Left ventricle myocardium superior (tissue), 1 donor: ENCODE measurements at regions not wholly inside any gene's neighbourhood (a gene's known extent, or its start where the extent isn't known, plus 50 kb on each side); places are given as distances from the start of the nearest gene placed in this dataset.

ENCODE experiments used
- ATAC-seq: fragments of 200-7000 bp; cut with Tn5 transposase; one replicate; pipeline ENCODE4 v1.9.1; 2020; ENCODE audit warnings: mild to moderate bottlenecking, moderate library complexity
- DNase-seq: peaks from one replicate; pipeline ENCODE4 v3.0.0-alpha.2; 2020
- intact Hi-C: fragments of 100-400 bp; cut with micrococcal nuclease; formaldehyde crosslinking; loops from one replicate; pipeline ENCODE4 v1.11.0; 2022
- donor health status: DM: no; HTN: yes; CAD: no; lungs with severe emphysema.

GRCh38 chr12:98422359-98422758, 93.0 kb upstream of the TMPO start:
- DNase-seq (peak; percentile 61), ATAC-seq (peak; percentile 16)
- intact Hi-C loops = loop anchor here (10.0 kb wide), 1 partner anchor 82 kb away; no protein-coding TSS in a partner anchor

DNA sequence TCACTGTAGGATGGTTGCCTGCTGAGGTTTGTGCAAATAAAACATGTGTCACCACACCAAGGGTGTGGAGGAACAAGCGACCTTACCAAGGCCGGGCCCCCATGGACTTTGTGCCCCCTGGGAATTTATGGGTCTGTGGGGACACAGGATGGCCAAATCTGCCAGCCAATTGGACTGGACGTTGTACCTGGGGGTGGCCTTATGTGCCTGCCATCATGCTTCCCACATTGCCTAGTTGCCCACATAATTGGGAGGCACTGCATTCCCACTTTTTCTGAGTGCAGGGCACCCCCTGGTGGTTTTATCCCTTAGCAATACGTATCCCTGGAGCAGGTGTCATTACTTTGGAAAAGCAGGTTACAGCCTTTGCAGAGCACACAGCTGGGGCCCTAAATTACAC, 92.6 kb upstream of the TMPO start:
- intact Hi-C loops = loop anchor here (10.0 kb wide), 1 partner anchor 82 kb away; no protein-coding TSS in a partner anchor
- no peak for DNase-seq
- no peak for ATAC-seq

DNA sequence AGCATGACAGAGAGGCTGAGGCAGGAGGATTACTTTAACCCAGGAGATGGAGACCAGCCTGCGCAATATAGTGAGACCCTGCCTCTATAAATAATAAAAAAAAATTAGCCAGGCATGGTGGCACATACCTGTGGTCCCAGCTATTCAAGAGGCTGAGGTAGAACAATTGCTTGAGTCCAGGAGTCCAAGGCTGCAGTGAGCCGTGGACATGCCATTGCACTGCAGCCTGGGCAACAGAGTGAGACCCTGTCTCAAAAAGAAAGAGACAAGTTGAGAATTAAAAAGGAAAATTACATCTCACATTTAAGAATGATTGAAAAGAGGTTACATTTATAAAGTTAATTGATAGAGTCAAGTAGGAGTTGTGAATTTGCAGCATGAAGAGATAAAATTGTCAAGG, 91.4 kb upstream of the TMPO start:
- intact Hi-C loops = loop anchor here (10.0 kb wide), 1 partner anchor 81 kb away; no protein-coding TSS in a partner anchor
- no peak for DNase-seq
- ATAC-seq = no peak

DNA sequence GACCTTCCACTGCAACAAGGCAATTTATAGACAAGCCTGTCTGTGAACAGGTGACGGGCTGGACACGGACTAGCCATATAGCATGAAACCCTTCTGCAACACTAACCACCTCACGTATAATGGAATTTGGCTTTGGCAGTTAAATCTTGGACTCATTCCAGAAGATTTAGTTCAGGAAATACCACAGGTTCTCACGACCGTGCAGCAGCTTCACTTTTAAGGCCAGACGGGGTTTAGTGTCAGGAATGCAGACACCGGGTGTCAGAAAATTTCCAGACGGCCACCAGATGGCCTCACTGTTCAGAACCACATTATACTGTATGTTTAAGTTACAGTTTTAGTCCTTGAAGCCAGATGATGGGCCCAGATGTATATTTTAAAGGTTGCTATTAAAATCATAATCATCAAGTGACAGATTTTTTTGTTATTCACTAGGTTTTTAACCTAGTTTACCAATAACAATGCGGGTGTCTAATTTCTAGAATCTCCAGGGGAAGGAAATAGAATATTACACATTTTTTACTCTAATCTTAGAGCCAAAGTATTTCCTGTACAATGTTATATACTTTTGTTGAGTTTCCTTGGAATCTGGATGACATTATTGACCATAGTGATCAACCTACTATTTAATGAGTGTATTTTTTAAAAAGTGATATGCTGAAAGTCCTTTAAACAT, 90.5 kb upstream of the TMPO start:
- intact Hi-C loops = loop anchor here (10.0 kb wide), 1 partner anchor 80 kb away; no protein-coding TSS in a partner anchor
- ATAC-seq = peak; percentile 73
- DNase-seq = peak; percentile 64

DNA sequence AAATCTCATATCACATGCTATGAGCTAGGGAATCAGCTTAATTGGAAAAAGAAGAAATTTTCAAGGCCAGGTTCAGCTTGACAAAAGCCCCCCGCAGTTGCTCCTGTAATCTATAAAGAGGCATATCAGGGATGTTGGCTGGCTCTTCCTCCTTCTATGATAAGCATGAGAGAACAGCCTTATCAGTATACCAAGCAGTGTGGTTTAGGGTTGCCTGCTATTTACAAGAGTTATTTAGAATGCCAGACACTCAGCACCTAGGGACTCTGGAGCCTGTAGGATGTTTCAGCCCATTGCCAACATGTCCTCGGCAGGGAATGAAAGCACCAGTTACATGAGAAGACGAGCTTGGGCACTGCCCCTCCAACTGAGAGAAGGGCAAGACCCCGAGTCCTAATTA, 89.5 kb upstream of the TMPO start:
- DNase-seq (no peak), ATAC-seq (peak; percentile 24)
- intact Hi-C loops = loop anchor here (10.0 kb wide), 1 partner anchor 79 kb away; no protein-coding TSS in a partner anchor

DNA sequence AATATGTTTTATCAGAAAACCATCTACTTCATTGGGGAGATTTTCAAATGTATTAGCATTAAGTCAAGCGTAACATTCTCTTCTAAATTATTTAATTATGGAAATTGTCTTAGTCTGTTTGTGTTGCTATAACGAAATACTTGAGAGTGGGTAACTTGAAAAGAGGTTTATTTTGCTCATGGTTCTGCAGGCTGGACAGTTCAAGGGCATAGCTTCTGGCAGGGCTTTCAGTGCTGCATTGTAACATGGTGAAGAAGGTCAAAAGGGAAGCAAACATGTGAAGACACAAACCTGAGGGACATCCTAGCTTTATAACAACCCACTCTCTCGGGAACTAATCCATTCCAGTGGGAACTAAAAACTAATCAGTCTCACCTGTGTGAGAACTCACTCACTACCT, 84.3 kb upstream of the TMPO start:
- DNase-seq (no peak), ATAC-seq (no peak)
- intact Hi-C loops = no loop called here

- intact Hi-C loops = no loop called here
- DNase-seq (no peak), ATAC-seq (no peak)
Observed at GRCh38 chr12:98437166-98437565, 78.2 kb upstream of the TMPO start.

- intact Hi-C loops = no loop called here
- DNase-seq = no peak
- ATAC-seq = no peak
Observed at GRCh38 chr12:98437806-98438595, 77.4 kb upstream of the TMPO start.

- ATAC-seq (peak; percentile 51), DNase-seq (no peak)
- intact Hi-C loops = no loop called here
Observed at GRCh38 chr12:98438656-98439230, 76.6 kb upstream of the TMPO start.

DNA sequence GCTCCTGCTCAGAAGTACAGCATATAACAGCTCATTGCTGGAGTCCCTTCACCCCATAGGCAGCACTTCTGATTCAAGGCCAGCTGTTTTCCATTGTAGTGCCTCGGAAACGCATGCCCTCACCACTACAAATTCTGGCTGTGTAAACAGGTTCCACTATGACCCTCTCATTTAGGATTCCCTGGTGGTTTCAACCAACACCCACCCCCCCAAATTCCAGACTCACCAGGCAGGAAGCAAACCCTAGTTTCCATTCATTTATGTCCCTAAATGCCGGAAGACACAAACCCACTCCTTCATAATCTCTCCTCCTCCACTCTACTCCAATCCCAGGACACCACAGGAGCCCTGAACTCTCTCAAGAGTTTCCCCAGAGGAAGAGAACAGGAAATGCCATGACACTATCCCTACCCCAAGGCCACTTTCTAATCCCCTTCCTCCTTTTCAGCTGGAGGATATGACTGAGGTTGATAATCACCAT, 75.9 kb upstream of the TMPO start:
- peak; percentile 74 for ATAC-seq
- no peak for DNase-seq
- intact Hi-C loops = no loop called here

GRCh38 chr12:98439981-98440581, 75.3 kb upstream of the TMPO start:
- ATAC-seq = peak; percentile 99
- DNase-seq = peak; percentile 66
- intact Hi-C loops = no loop called here

DNA sequence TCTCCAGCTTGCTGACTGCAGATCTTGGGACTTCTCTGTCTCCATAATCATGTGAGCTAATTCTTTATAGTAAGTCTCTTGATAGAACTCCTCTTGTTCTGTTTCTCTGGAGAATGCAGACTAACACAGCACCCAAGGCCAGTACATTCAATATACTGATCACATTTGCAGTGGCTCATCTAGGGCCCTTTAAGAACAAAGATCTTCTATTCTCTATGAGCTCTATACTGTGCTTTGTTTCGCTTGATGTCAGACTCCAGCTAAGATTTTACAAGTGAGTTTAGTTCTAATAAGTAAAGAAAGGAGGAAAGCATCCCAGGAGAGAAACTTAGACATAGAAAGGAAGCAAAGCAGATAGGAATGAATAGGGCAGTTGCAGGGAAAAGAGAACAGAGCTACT, 69.3 kb upstream of the TMPO start:
- ATAC-seq = no peak
- DNase-seq = no peak

DNA sequence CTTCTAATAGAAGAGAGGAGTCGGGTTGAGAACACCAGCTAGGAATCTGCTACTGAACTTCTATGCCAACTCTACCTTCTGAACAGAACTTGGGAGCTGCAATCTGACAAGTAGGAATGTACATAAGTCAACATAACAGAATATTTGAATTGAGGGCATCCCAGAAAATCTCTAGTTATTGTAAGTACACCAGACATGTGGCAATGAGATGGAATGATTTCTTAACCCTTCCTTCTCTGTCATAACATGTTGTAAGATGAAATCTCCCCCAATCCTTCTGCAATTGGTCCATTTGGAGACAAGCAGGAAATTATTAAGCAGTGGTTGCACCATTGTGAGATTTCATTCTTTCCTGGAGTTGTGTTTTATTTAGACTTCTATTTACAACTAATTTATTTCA, 68.7 kb upstream of the TMPO start:
- ATAC-seq (no peak), DNase-seq (no peak)
- intact Hi-C loops = no loop called here

More for the DNA sequence above, 69.3 kb upstream of the TMPO start:
- intact Hi-C loops = no loop called here

DNA sequence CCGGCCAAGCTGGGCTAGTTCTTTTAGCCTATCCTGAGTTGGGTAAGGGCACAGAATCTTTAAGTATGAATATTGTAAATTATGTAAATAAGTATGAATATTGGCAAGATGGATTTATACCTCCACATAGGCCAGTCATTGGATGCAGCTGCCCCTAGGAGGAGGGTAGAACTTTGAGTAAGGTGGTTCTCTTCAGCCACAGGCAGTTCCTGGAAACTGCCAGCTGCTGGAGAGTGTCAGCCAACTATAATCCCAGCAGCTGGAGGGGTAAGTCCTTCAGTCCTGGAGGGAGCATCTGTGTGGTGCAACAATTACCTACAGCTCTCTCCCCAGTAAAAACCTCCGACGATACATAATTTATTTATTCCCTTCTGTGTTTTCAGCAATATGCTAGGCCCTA, 65.8 kb upstream of the TMPO start:
- ATAC-seq (no peak), DNase-seq (no peak)
- intact Hi-C loops = no loop called here

DNA sequence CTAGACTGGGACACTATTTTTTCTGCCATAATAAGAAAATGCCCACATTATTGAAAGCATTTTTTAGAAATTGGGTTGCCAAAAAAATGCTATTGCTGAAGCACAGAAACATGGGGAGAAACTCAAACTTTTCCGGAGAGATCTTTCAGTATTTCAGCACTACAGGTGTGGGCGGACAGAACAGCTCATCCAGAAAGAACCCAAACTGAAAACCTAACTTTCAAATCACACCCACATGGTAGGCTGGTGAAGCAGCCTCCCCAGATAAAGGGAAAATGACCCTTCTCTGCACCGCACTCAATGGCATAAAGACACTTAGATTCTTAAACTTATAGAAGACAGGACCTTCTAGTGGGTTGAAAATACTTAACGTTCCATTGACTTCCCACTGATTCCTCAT, 62.3 kb upstream of the TMPO start:
- intact Hi-C loops = no loop called here
- ATAC-seq = no peak
- DNase-seq = no peak

- intact Hi-C loops = no loop called here
- no peak for DNase-seq
- ATAC-seq = no peak
Observed at GRCh38 chr12:98453492-98453891, 61.9 kb upstream of the TMPO start.

DNA sequence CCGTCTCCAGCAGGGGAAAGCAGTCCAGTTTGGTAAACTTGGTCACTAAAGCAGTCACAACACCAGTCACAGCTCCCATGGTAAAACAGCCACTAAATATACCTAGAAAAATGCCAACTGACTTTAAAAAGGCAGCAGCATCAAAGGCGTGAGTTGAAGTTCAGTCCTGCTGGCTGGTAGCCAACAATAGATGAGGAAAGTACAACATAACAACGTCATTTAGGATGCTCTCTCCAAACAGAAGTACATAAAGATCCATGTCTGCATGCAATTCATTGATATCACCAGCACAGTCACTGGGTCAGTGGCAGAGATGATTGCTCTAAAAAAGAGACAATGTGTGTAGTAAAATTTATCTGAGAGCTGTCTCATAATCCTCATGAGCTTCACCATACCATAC, 59.3 kb upstream of the TMPO start:
- DNase-seq = no peak
- ATAC-seq = no peak
- intact Hi-C loops = no loop called here

DNA sequence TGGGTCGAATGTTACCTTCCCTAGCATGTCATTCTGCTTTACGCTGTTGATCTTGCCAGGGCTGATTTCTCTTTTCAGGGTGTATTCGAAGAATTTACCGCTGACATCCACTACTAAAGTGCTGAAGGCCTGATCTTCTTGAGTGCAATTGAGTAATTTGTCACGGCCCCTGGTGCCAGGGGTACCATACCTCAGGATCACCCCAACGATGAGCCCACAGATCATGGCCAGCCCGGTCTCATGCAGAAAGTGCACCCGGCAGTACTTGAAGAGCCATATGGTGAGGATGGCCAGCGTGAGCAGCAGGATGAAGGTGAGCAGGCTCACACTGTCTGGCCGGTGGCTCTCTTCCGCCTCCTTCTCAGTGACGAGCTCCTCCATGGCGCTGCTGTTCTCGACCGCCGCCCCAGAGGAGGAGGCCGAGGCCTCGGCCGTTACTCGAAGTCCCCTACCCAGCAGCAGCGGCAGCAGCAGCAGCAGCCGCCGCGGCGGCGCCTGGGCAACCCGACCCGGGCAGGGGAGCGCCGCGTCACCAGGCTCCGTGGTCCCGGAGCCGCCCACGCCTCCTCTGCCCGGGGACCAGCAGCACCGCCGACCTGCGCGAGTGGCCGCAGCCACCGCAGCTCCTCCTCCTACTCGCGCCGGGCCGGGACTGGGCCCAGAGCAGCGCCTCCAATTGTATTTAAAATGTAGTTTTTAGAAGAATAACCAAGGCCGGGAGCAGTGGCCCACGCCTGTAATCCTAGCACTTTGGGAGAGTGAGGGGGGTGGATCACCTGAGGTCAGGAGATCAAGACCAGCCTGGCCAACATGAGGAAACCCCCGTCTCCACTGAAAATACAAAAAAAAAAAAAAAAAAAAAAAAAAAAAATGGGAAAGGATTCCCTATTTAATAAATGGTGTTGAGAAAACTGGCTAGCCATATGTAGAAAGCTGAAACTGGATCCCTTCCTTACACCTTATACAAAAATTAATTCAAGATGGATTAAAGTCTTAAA, 58.5 kb upstream of the TMPO start:
- peak; percentile 70 for DNase-seq
- ATAC-seq = peak; percentile 96
- intact Hi-C loops = no loop called here

DNA sequence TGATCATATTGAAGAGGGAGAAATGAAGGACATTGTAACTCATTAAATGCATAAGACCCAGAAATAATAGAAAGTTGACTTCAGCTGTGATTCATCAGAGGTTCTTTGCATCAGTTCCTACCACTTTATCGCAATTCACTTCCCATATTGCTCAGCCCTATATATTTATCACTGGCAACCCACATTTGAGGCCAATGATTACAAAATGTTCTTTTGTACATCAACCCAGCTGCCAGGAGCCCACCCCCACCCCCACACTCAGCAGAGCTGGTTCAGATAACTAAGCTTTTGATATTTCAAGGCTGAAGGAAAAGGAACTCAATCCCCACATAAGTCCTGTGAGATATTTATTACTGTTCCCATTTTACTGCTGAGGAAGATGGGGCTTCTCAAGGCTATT, 51.2 kb upstream of the TMPO start:
- no peak for ATAC-seq

More for the DNA sequence above, 51.2 kb upstream of the TMPO start:
- DNase-seq = no peak
- intact Hi-C loops = no loop called here
